NT2/D1 (cell line): ENCODE measurements at regions not wholly inside any gene's neighbourhood (a gene's known extent, or its start where the extent isn't known, plus 50 kb on each side); places are given as distances from the start of the nearest gene placed in this dataset.

Experiments
- SUZ12 ChIP-seq: IDR thresholded peaks from 2 replicates; pipeline ENCODE4 v1.6.1; 2011; ENCODE audit not compliant: insufficient read length, insufficient read depth; ENCODE audit errors: extremely low read depth
- YY1 ChIP-seq: IDR thresholded peaks from 2 replicates; pipeline ENCODE4 v1.6.1; 2011; ENCODE audit not compliant: insufficient read length, insufficient read depth

DNA sequence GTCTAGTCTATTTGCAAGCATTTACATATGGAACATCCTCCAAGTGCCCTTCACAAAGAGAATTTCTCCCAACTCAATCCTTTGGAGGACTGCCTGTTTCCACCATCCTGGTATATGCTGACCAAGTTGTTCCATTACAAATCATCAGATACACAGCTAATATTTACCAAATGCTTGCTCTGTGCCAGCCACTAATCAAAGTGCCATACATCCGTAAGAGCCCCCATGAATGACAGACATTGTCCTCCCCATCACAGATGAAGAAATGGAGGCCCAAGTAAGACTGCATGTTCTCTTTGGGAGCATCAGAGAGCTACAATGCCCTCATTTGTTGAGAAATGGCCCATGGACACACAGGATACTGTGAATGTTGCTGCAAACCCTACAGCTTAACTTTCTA is 130.0 kb upstream of the BACE2 start:
- no peak for TF ChIP-seq SUZ12
- TF ChIP-seq YY1: no peak
